NCI-H82 treated with DMSO at 0.1 percent for 48 hours (cell line): ENCODE measurements at regions not wholly inside any gene's neighbourhood (a gene's known extent, or its start where the extent isn't known, plus 50 kb on each side); places are given as distances from the start of the nearest gene placed in this dataset.
"Not testable (repeated sequence)": the region's sequence is repeated elsewhere in the genome, so short reads cannot be mapped to it uniquely, and the experiment has no call there.

ENCODE experiments used
- DNase-seq: peaks from one replicate; lab custom pipeline; 2025; ENCODE audit not compliant: unreplicated experiment; lab: John Stamatoyannopoulos, UW

DNA sequence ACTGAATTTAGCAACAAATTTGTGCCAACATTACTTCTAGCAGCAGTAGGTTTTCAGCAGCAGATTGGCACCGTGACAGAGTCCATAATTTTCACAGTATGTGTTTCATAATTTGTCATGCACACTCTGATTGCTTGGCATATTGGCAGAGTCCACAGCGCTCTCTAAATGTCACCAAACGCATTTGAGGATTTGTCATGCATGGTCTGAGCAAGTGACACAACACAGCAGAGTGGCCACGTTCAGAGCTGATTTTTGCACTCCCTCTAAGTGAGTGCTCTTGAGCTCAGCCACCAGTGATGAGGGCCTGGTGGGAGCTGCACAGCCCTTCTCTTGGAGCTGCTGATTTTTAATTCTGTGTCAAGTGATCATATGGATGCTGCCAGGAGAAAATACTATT, 1270.8 kb downstream of the ROBO1 start:
- no peak for DNase-seq

DNA sequence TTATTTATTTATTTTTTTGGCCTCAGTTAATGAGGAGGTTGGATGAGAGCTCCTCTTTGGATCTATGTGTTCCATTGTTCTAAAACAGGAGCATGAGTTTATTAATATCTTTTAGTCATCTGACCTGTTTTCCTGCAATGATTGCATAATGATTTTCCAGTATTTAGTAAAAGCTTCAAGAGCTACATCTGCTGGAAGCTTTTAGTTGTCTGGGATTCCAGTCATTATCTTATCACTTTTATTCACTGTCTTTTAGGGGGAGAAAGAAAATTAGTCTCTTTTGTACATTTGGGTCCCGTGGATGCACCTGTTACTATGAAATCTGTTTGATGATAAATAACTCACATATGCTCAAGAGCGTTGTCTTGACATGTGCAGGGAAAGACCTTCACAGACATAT, 1270.0 kb downstream of the ROBO1 start:
- no peak for DNase-seq

DNA sequence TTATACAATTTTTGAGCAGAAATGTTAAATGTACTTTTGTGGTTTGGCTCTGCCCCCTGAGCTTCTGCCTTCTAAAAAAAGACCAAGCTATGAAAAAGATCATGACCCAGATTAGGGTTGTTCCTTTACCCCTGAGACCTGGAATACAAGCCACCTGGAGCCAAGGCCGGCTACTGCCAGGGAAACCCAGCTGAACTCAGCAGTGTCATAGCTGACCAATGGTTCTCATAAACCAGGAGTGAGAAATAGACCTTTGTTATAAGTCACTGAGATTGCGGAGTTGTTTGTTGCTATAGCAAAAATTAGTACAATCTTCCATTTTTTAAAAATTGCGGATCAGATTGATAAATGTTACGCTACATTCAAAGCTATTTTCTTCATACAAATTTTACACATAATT, 1261.7 kb downstream of the ROBO1 start:
- DNase-seq, result no peak

DNA sequence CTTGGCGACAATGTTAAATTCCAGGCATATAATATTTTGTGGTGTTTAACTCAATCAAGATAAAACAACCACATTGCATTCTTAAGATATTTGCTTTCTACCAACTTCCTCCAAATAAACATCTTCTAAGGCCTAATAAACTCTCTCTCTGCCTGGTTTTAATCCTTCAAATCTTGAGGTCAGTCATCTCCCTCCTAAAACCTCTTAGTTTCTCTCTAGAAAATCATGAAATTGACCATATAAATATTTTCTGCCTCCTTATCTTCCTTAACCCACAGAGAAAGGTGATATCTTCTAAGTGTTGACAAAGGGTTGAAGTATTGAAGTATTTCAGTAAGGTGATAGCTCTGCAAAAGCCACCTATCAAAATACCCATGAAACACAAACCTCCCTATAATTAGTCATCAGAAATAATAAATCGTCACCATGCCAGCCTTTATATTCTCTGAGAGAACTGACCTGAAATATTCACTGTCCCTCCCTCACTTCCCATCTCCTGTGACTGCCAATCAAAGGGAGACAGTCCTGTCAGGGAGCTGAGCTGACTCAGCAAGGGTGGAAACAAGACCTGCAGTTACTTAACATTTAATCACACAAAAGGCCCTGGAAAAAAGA, 1261.1 kb downstream of the ROBO1 start:
- no peak for DNase-seq

DNA sequence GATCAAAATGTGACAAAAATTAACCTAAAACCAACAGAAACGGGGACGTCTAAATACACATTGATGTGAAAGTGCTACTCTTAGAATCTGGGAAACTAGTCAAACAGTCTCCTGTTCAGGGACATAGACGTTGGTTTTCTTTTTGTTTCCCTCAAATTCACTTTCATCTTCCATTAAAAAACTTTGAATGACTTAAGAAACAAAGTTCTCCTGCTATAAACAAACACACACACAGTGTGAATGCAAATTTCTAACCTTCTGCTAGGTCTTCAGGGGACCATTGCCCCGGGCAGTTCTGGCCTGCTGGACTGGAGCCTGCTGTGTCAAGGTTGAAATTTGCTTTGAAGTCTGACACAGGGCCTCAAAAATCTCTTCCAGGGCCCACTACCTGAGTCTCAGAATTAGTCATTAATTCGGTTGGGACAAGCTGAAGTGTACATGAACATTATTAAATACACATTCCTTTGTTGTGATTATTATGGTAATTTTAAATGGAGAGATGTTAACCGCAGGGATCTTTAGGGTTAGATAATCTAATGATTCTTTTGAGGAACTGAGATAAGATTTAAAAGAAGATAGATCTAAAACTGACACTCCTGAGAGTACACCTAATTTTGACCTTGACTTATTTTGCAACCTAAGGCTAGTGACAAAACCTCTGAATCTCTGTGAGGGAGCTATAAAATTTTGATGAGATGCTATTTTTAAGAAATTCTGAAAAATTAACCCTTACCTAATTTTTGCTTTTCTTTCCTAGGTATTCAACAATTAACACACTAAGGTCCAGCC, 1260.4 kb downstream of the ROBO1 start:
- DNase-seq, result no peak

DNA sequence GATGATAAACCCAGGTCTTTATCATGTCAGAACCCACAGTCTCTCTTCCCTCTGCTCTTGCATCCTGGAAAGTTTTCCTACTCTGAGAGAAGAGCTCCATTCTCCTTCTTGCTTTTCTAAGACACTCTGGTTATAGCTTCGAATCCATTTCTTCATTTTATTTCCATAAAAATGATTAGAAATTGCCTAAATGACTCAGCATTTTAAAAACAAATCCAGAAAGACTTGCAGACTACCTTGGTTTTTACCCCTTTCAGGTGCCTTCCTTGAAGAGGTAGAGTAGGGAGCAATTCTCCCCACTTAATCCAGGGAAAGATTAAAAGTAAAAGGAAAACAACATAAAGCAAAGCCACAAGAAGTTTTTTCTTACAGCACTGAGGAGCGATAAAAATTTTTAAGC, 1256.0 kb downstream of the ROBO1 start:
- no peak for DNase-seq

DNA sequence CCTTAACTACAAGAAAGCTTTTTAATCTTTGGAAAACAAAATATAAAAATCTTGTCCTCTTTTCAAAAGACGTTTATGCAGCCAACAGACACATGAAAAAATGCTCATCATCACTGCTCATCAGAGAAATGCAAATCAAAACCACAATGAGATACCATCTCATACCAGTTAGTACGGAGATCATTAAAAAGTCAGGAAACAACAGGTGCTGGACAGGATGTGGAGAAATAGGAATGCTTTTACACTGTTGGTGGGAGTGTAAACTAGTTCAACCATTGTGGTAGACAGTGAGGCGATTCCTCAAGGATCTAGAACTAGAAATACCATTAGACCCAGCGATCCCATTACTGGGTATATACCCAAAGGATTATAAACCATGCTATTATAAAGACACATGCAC, 1255.0 kb downstream of the ROBO1 start:
- DNase-seq, result not testable (repeated sequence)

- no peak for DNase-seq
Measured at GRCh38 chr3:78516437-78516836, 1251.4 kb downstream of the ROBO1 start.

DNA sequence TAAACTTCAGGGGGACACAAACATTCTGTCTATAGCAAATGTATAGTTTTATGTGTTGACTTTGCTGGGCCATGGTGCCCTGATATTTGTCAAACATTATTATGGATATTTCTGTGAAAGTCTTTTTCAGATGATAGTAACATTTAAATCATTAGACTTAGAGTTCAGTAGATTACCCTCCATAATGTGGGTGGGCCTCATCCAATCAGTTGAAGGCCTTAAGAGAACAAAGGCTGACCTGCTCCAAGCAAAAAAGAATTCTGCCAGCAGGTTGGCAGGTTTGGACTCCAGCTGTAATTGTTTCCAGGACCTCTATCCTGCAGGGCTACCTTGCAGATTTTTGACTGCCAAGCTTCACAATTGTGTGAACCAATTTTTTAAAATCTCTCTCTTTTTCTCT, 1250.9 kb downstream of the ROBO1 start:
- DNase-seq, result no peak

- DNase-seq, result no peak
Measured at GRCh38 chr3:78517965-78518364, 1249.8 kb downstream of the ROBO1 start.

DNA sequence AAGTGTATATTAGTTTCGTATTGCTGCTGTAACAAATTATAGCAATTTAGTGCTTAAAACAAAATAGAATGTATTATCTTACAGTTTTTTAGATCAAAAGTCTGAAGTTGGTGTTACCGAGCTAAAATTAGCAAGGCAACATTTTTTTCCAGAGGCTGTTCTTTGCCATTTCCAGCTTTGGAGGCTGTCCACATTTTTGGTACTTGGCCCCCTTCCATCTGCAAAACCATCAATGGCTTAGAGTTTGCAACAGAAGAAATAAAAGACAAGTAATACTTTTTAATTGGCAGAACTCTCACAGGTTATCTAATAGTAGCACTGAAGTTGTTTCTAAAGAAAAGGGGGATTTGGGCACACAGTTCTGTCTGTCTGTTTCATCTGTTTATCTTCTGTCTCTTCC, 1248.5 kb downstream of the ROBO1 start:
- no peak for DNase-seq

- DNase-seq, result no peak
Measured at GRCh38 chr3:78529601-78530000, 1238.2 kb downstream of the ROBO1 start.

GRCh38 chr3:78540485-78540884, 1227.3 kb downstream of the ROBO1 start:
- no peak for DNase-seq

- DNase-seq, result no peak
Measured at GRCh38 chr3:78545827-78546226, 1222.0 kb downstream of the ROBO1 start.
